Coronary artery (tissue), 2 donors: ENCODE measurements at regions not wholly inside any gene's neighbourhood (a gene's known extent, or its start where the extent isn't known, plus 50 kb on each side); places are given as distances from the start of the nearest gene placed in this dataset.

Source experiments
- DNase-seq: peaks from one replicate; pipeline ENCODE4 v3.0.0-alpha.2; 2017; ENCODE audit warnings: low spot score
- H3K27ac ChIP-seq, 2 donors: fragments of 200-600 bp; sonication (generic); one replicate each; pipeline ENCODE4 v1.5.1; 2016 to 2019
- H3K4me3 ChIP-seq: fragments of 200-600 bp; sonication (generic); 2 replicates; pipeline ENCODE4 v1.5.1; 2016; ENCODE audit warnings: mild to moderate bottlenecking, moderate library complexity
- TF ChIP-seq, protein P1 (sequence below): fragments of 200-600 bp; sonication (generic); IDR thresholded peaks from one replicate; pipeline ENCODE4 v1.5.1; 2019; ENCODE audit warnings: antibody characterized with exemption

DNA sequence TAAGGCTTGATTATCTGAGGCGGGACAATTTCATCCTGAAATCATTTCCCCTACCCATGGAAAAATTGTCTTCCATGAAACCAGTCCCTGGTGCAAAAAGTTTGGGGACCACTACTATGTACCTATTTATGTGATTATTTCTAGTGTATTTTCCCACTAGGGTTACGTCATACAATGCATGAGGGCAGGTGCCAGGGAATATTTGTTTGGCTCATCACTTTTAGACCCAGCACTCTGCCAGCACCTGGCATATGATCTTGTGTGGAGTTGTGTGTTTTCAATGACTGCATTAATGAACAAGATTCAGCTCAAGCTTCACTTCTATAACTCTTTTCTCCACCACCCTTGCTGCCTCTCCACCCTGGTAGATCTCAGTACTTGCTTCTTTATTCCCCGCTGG lies 73.3 kb upstream of the TNKS2 start:
- Histone ChIP-seq H3K27ac (no peak overlapping the region), H3K4me3 (no peak overlapping the region)
- TF ChIP-seq, protein P1, sequence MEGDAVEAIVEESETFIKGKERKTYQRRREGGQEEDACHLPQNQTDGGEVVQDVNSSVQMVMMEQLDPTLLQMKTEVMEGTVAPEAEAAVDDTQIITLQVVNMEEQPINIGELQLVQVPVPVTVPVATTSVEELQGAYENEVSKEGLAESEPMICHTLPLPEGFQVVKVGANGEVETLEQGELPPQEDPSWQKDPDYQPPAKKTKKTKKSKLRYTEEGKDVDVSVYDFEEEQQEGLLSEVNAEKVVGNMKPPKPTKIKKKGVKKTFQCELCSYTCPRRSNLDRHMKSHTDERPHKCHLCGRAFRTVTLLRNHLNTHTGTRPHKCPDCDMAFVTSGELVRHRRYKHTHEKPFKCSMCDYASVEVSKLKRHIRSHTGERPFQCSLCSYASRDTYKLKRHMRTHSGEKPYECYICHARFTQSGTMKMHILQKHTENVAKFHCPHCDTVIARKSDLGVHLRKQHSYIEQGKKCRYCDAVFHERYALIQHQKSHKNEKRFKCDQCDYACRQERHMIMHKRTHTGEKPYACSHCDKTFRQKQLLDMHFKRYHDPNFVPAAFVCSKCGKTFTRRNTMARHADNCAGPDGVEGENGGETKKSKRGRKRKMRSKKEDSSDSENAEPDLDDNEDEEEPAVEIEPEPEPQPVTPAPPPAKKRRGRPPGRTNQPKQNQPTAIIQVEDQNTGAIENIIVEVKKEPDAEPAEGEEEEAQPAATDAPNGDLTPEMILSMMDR, result no peak
- DNase-seq, result no peak

DNA sequence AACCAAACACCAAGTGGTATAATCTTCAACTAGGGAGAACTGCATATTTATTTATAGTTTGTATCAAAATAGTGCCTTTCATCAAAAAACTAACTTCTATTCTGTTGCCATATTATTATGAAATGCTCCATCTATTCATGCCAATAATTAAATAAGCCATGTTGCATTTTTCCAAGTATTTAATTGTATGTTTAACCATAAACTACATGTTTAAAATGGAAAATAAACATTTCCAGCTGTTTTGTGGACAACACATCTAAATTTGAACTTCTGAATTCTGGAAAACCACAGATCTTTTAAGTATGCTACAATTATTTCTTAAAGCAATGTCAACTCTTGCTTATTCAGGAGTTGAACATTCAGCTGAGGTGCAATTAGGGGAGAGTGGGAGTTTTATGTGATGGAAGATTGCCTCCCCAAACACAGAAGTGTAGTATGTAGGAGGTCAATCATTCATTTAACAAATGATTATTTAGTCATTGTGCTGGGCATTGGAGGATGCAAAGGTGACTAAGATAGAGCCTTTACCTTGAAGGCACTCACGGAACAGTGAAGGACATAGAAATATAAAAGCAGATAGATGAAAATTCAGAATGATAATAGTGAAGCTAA lies 80.7 kb upstream of the PPP1R3C start:
- Histone ChIP-seq H3K27ac (no peak overlapping the region), H3K4me3 (no peak overlapping the region)
- TF ChIP-seq, protein P1, result no peak
- DNase-seq, result no peak

DNA sequence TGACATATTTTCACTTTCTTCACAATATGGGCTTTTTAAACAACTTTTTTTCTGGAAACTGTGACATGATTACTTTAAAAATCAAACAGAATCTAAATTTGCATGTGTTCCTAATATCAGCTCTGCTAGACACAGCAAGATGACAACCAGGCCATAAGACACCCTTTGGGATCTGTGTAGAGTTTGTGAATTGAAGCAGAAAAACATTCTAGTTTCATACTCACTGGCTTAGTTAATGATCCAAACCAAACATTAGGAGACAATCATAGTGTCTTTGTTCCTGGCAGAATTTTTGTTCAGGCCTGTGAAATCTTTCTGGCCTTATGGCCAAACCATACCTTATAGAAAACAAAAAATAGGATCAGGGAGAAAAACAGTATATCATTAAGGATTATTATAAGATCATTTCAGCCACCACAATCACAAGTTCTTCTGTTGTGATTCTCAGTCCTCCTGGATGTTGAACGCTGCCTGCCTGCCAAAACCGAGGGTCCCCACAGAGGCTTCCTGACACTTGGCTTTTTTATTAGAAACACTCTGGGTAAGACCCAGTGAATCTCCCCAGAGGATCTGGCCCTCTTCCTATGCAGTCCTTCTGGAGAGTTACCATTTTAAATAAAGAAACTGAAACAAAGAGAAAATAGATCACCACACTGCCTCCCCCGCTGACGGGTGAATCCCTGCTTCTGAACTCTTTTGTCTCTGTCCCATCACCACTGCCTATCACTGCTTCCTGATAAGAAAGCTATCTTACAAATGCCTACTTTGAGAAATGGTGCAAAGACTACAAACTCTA lies 79.2 kb upstream of the PPP1R3C start:
- no peak overlapping the region for H3K27ac ChIP-seq
- DNase-seq, result no peak
- TF ChIP-seq, protein P1, result no peak
- no peak overlapping the region for H3K4me3 ChIP-seq

DNA sequence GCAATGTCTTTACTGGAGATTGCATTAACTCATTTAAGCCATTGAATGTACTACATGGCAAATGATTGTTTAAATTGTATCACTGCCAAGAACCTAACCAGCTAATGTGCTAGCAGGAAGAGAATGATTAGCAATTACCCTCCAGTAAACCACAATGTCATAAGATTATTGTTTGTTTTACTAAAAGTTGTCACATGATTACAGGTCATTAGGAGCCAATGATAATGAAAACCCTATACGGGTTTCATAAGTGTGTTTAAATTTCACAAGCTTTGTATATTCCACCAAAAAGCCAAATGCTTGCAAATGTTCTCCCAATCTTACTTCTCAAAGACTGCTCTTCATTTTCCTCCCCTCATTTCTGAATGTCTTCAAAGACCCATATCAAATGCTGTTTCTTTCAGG lies 76.5 kb upstream of the PPP1R3C start:
- TF ChIP-seq, protein P1, result no peak
- Histone ChIP-seq H3K27ac (no peak overlapping the region), H3K4me3 (no peak overlapping the region)
- DNase-seq, result no peak

DNA sequence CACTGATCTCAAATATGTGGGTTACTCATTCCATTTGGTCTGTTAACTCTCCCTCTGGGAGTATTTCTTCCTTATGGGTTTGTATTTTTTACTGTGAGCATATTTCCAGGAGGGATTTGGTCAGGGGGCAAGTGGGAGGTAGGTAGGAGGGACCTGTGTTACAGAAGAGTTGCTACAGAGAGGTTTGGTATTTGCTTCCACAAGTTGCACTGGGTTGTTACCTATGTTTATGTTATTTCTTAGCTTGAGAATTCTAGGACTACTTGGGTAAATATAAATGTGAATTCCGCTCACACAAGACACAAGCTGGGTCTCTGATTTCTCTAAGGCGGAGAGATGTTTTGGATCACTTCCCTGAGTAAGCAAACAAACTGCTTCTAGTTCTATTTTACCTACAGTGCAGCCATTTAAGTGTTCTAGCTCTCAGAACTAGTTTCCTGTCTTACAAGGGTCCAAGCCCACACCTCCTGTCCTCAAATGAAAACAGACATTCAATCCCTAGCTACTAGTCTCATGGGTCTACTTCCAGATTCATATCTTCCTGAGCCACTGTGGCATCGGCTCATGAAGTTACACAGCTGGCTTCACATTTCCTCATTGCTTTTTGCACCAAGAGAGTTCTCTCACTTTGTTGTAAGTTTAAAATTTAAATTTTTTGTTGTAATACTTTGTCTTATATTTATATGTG lies 75.4 kb upstream of the PPP1R3C start:
- Histone ChIP-seq H3K4me3 (no peak overlapping the region), H3K27ac (no peak overlapping the region)
- no peak for DNase-seq
- TF ChIP-seq, protein P1, result no peak

DNA sequence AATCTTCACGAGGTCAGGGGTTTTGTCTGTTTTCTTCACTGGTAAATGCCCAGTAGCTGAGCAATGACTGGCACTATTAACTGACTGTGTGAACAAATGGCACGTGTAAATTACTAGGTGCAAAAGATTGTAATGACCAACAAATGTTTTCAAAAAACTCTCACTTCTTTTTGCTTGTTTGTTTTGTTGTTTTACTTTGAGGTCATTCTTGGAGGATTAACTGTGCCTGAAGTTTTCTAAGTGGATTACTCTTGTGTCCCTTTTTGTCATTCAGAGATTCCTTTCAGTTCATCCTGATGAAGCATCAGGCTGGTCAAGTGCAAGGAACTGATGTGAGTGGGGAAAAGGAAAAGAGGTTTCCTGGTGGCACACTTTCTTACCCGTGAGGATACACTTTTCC lies 74.4 kb upstream of the PPP1R3C start:
- TF ChIP-seq, protein P1, result no peak
- Histone ChIP-seq H3K4me3 (no peak overlapping the region), H3K27ac (no peak overlapping the region)
- no peak for DNase-seq
